GM23338 (cell line): ENCODE measurements at regions not wholly inside any gene's neighbourhood (a gene's known extent, or its start where the extent isn't known, plus 50 kb on each side); places are given as distances from the start of the nearest gene placed in this dataset.

Experiments
- ATAC-seq: fragments of 200-7000 bp; cut with Tn5 transposase; 3 replicates; pipeline ENCODE4 v1.9.1; 2020
- DNase-seq: peaks from one replicate; pipeline ENCODE4 v3.0.0-alpha.2; 2015; ENCODE audit warnings: low spot score
- H2AFZ ChIP-seq: fragments of 200-600 bp; sonication (generic); 2 replicates; pipeline ENCODE4 v1.8.0; 2016; ENCODE audit warnings: antibody characterized with exemption, mild to moderate bottlenecking, moderate library complexity
- H3F3A ChIP-seq: fragments of 200-600 bp; sonication (generic); replicated peaks from 2 replicates; pipeline ENCODE4 v1.8.0; 2017; ENCODE audit warnings: antibody characterized with exemption, mixed run types, low read depth
- H3K27ac ChIP-seq: fragments of 200-600 bp; sonication (generic); 2 replicates; pipeline ENCODE4 v1.6.1; 2016; ENCODE audit warnings: low read depth
- H3K27me3 ChIP-seq: fragments of 200-600 bp; sonication (generic); 2 replicates; pipeline ENCODE4 v1.8.0; 2016; ENCODE audit warnings: mild to moderate bottlenecking, mixed run types, moderate library complexity; ENCODE audit not compliant: insufficient read depth
- H3K36me3 ChIP-seq: fragments of 200-600 bp; sonication (generic); 2 replicates; pipeline ENCODE4 v1.8.0; 2016; ENCODE audit warnings: mild to moderate bottlenecking; ENCODE audit not compliant: insufficient read depth
- H3K4me1 ChIP-seq: fragments of 200-600 bp; sonication (generic); 2 replicates; pipeline ENCODE4 v1.8.0; 2016; ENCODE audit warnings: mild to moderate bottlenecking, moderate library complexity; ENCODE audit not compliant: insufficient read depth
- H3K4me2 ChIP-seq: fragments of 200-600 bp; sonication (generic); 2 replicates; pipeline ENCODE4 v1.7.1; 2017; ENCODE audit warnings: mixed run types
- H3K4me3 ChIP-seq: fragments of 200-600 bp; sonication (generic); 2 replicates; pipeline ENCODE4 v1.6.1; 2016; ENCODE audit warnings: mixed run types
- H3K79me2 ChIP-seq: fragments of 200-600 bp; sonication (generic); replicated peaks from 2 replicates; pipeline ENCODE4 v1.8.0; 2017; ENCODE audit warnings: mild to moderate bottlenecking; ENCODE audit not compliant: insufficient read depth
- H3K9me2 ChIP-seq: fragments of 200-600 bp; sonication (generic); 2 replicates; pipeline ENCODE4 v1.8.0; 2017; ENCODE audit not compliant: insufficient read depth
- H4K20me1 ChIP-seq: fragments of 200-600 bp; sonication (generic); replicated peaks from 2 replicates; pipeline ENCODE4 v1.8.0; 2017; ENCODE audit warnings: mild to moderate bottlenecking; ENCODE audit not compliant: insufficient read depth
- H3K27ac Mint-ChIP-seq: 2 replicates; pipeline ENCODE4 v1.8.0; 2020; ENCODE audit warnings: inconsistent platforms, mild to moderate bottlenecking, moderate library complexity, mixed read lengths
- H3K27me3 Mint-ChIP-seq: 3 replicates; pipeline ENCODE4 v1.8.0; 2022; ENCODE audit warnings: low read depth, mild to moderate bottlenecking, moderate library complexity, mixed read lengths, inconsistent platforms; ENCODE audit not compliant: insufficient read depth, poor library complexity
- H3K36me3 Mint-ChIP-seq: 3 replicates; pipeline ENCODE4 v1.8.0; 2021; ENCODE audit warnings: low read depth, mild to moderate bottlenecking, inconsistent platforms, moderate library complexity, mixed read lengths
- H3K4me1 Mint-ChIP-seq: 3 replicates; pipeline ENCODE4 v1.8.0; 2020; ENCODE audit warnings: mild to moderate bottlenecking, inconsistent platforms, mixed read lengths
- H3K4me3 Mint-ChIP-seq: 3 replicates; pipeline ENCODE4 v1.8.0; 2021; ENCODE audit warnings: moderate library complexity, mild to moderate bottlenecking, inconsistent platforms, mixed read lengths
- H3K9me3 Mint-ChIP-seq: 3 replicates; pipeline ENCODE4 v1.8.0; 2020; ENCODE audit warnings: moderate library complexity, mild to moderate bottlenecking, inconsistent platforms, mixed read lengths
- CREB1 ChIP-seq: fragments of 250-450 bp; sonication (Bioruptor Pico); IDR thresholded peaks from 2 replicates; pipeline ENCODE4 v1.5.0; 2020; ENCODE audit warnings: low read depth, mild to moderate bottlenecking, moderate library complexity
- CTCF ChIP-seq, 2 experiments: fragments of 200-600 bp in 1 of 2; sonication (generic) in 1 of 2; conservative IDR thresholded peaks; 2 replicates each; pipeline versions ENCODE4 v1.5.1 to v1.6.1; 2016 to 2017; ENCODE audit warnings: antibody characterized with exemption in 2 of 2, low read depth in 2 of 2, mild to moderate bottlenecking in 2 of 2, moderate library complexity in 1 of 2
- ZNF114 ChIP-seq: fragments of 250-450 bp; sonication (Bioruptor Pico); IDR thresholded peaks from 2 replicates; pipeline ENCODE4 v1.5.0; 2020; ENCODE audit warnings: mild to moderate bottlenecking, moderate library complexity
- ZNF331 ChIP-seq: fragments of 250-450 bp; sonication (Bioruptor Pico); IDR thresholded peaks from 2 replicates; pipeline ENCODE4 v1.5.0; 2020; ENCODE audit warnings: low read depth, mild to moderate bottlenecking, moderate library complexity

- H3K9me2 ChIP-seq: no peaks in the 10 kb centered on the region
- Mint-ChIP-seq H3K27me3 (peaks cover 9% of the 10 kb centered on the region), H3K4me3 (peak overlapping the region; percentile 83), H3K36me3 (peaks cover 3% of the 10 kb centered on the region; the same call in 1 of the 3 replicates), H3K9me3 (peaks cover 4% of the 10 kb centered on the region; the same call in 2 of the 3 replicates), H3K27ac (peak overlapping the region; percentile 60), H3K4me1 (peaks cover 21% of the 10 kb centered on the region)
- peak overlapping the region; percentile 55 for H3K4me2 ChIP-seq
- H3K4me3 ChIP-seq: peak overlapping the region; percentile 44
- H4K20me1 ChIP-seq: no peaks in the 10 kb centered on the region
- H3K27me3 ChIP-seq: no peaks in the 10 kb centered on the region
- H2AFZ ChIP-seq: peak overlapping the region; percentile 39; the same call in 1 of the 2 replicates
- H3K36me3 ChIP-seq: no peaks in the 10 kb centered on the region
- ATAC-seq (peak; percentile 9), DNase-seq (peak; percentile 28)
- H3K27ac ChIP-seq: no peak overlapping the region
- TF ChIP-seq ZNF331 (CRISPR knock-in tag) (no peak), CREB1 (CRISPR knock-in tag) (no peak)
- H3K4me1 ChIP-seq: peaks cover 17% of the 10 kb centered on the region
- no peaks in the 10 kb centered on the region for H3K79me2 ChIP-seq
- H3F3A ChIP-seq: no peaks in the 10 kb centered on the region
Observed at GRCh38 chr15:26081758-26082220, 218.7 kb upstream of the ATP10A start.

GRCh38 chr15:26075770-26076169, 212.6 kb upstream of the ATP10A start:
- Mint-ChIP-seq H3K27ac (no peak overlapping the region), H3K27me3 (no peaks in the 10 kb centered on the region), H3K36me3 (no peaks in the 10 kb centered on the region), H3K4me1 (no peaks in the 10 kb centered on the region), H3K4me3 (no peak overlapping the region), H3K9me3 (peaks cover 11% of the 10 kb centered on the region)
- H3F3A ChIP-seq: no peaks in the 10 kb centered on the region
- no peaks in the 10 kb centered on the region for H3K79me2 ChIP-seq
- H3K4me2 ChIP-seq: no peak overlapping the region
- H3K4me3 ChIP-seq: no peak overlapping the region
- H4K20me1 ChIP-seq: no peaks in the 10 kb centered on the region
- TF ChIP-seq ZNF331 (CRISPR knock-in tag): peak; percentile 80
- TF ChIP-seq CTCF (conservative IDR thresholded peaks at IDR 0.05; ENCODE audit: low read depth in 2 of 2): no peak
- no peaks in the 10 kb centered on the region for H3K36me3 ChIP-seq
- H2AFZ ChIP-seq: no peak overlapping the region
- ATAC-seq: no peak
- no peaks in the 10 kb centered on the region for H3K4me1 ChIP-seq
- H3K9me2 ChIP-seq: peaks cover 4% of the 10 kb centered on the region
- no peak for DNase-seq
- H3K27me3 ChIP-seq: no peaks in the 10 kb centered on the region
- no peak overlapping the region for H3K27ac ChIP-seq

- H3K27ac ChIP-seq: no peak overlapping the region
- H3K4me2 ChIP-seq: no peak overlapping the region
- TF ChIP-seq ZNF114 (CRISPR knock-in tag) (no peak), CTCF (conservative IDR thresholded peaks at IDR 0.05; ENCODE audit: low read depth in 2 of 2) (peak in 1 of 2 experiments; percentile 37; a peak in 3 of 4 replicates)
- Mint-ChIP-seq H3K27me3 (no peaks in the 10 kb centered on the region), H3K4me1 (peaks cover 6% of the 10 kb centered on the region), H3K27ac (no peak overlapping the region), H3K9me3 (peaks cover 11% of the 10 kb centered on the region), H3K36me3 (no peaks in the 10 kb centered on the region), H3K4me3 (no peak overlapping the region)
- H2AFZ ChIP-seq: no peak overlapping the region
- no peaks in the 10 kb centered on the region for H3K27me3 ChIP-seq
- H3K9me2 ChIP-seq: peaks cover 4% of the 10 kb centered on the region
- H3K36me3 ChIP-seq: no peaks in the 10 kb centered on the region
- H4K20me1 ChIP-seq: no peaks in the 10 kb centered on the region
- no peak for ATAC-seq
- H3K79me2 ChIP-seq: no peaks in the 10 kb centered on the region
- no peak for DNase-seq
- H3K4me1 ChIP-seq: no peaks in the 10 kb centered on the region
- H3F3A ChIP-seq: no peaks in the 10 kb centered on the region
- H3K4me3 ChIP-seq: no peak overlapping the region
Observed at GRCh38 chr15:26073430-26074333, 210.6 kb upstream of the ATP10A start.
